Fibroblast of skin of scalp (primary cell): ENCODE measurements at regions not wholly inside any gene's neighbourhood (a gene's known extent, or its start where the extent isn't known, plus 50 kb on each side); places are given as distances from the start of the nearest gene placed in this dataset.

Experiments used
- DNase-seq: peaks from one replicate; pipeline ENCODE4 v3.0.0-alpha.2; 2013

GRCh38 chr7:116083796-116084195 is 53.2 kb upstream of the TFEC start:
- no peak for DNase-seq

- no peak for DNase-seq
Observed at GRCh38 chr7:116086547-116087045, 56.0 kb upstream of the TFEC start.

GRCh38 chr7:116087291-116087690 is 56.7 kb upstream of the TFEC start:
- DNase-seq = no peak

- DNase-seq = no peak
Observed at GRCh38 chr7:116087984-116088383, 57.4 kb upstream of the TFEC start.

GRCh38 chr7:116089293-116089692 is 58.7 kb upstream of the TFEC start:
- DNase-seq = no peak

GRCh38 chr7:116093516-116094301 is 63.1 kb upstream of the TFEC start:
- DNase-seq = no peak

GRCh38 chr7:116095396-116095795 is 64.8 kb upstream of the TFEC start:
- DNase-seq = no peak

GRCh38 chr7:116097365-116098009 is 66.9 kb upstream of the TFEC start:
- peak; percentile 58 for DNase-seq

- DNase-seq = no peak
Observed at GRCh38 chr7:116098175-116098574, 67.6 kb upstream of the TFEC start.

- no peak for DNase-seq
Observed at GRCh38 chr7:116100626-116101025, 70.1 kb upstream of the TFEC start.

- DNase-seq = peak; percentile 31
Observed at GRCh38 chr7:116101704-116102103, 71.1 kb upstream of the TFEC start.

- DNase-seq = no peak
Observed at GRCh38 chr7:116111475-116111874, 80.9 kb upstream of the TFEC start.

GRCh38 chr7:116113310-116113709 is 82.7 kb upstream of the TFEC start:
- DNase-seq = no peak

GRCh38 chr7:116120839-116121238 is 89.5 kb upstream of the TES start:
- no peak for DNase-seq

- peak; percentile 40 for DNase-seq
Observed at GRCh38 chr7:116122972-116123595, 87.3 kb upstream of the TES start.

- no peak for DNase-seq
Observed at GRCh38 chr7:116128139-116128538, 82.2 kb upstream of the TES start.

- no peak for DNase-seq
Observed at GRCh38 chr7:116135306-116135705, 75.0 kb upstream of the TES start.

- peak; percentile 77 for DNase-seq
Observed at GRCh38 chr7:116138202-116138801, 72.0 kb upstream of the TES start.

- DNase-seq = no peak
Observed at GRCh38 chr7:116139007-116139406, 71.3 kb upstream of the TES start.

GRCh38 chr7:116139807-116140206 is 70.5 kb upstream of the TES start:
- peak; percentile 33 for DNase-seq

GRCh38 chr7:116142374-116142773 is 68.0 kb upstream of the TES start:
- DNase-seq = no peak

GRCh38 chr7:116142850-116143249 is 67.5 kb upstream of the TES start:
- no peak for DNase-seq

- DNase-seq = no peak
Observed at GRCh38 chr7:116145245-116145852, 65.0 kb upstream of the TES start.
